GM21825 (cell line): ENCODE measurements at regions not wholly inside any gene's neighbourhood (a gene's known extent, or its start where the extent isn't known, plus 50 kb on each side); places are given as distances from the start of the nearest gene placed in this dataset.

Source experiments
- ATAC-seq: cut with Tn5 transposase; IDR thresholded peaks from one replicate; pipeline ENCODE4 v1.9.1; 2021; ENCODE audit warnings: mild to moderate bottlenecking, moderate library complexity; ENCODE audit not compliant: unreplicated experiment

GRCh38 chr4:123737156-123737555, 340.6 kb downstream of the SPRY1 start:
- no peak for ATAC-seq

DNA sequence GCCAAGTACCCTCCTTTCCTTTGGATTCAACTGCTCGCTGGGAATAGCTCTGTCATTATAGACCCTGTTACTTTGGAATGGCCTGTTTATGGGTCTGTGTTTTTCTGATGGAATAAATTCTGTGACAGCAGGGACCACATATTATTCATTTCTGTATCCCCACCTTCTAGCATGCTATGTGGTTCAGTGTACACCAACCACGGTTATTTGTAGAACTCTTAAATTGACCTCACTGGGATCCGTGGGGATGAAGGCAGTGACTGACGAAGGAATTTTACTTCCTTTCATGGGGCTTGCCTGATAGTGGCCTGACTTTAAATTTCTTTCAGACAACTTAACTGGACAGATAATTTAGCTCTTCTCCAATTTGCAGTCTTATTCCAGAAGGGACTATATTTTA, 343.2 kb downstream of the SPRY1 start:
- ATAC-seq: no peak

DNA sequence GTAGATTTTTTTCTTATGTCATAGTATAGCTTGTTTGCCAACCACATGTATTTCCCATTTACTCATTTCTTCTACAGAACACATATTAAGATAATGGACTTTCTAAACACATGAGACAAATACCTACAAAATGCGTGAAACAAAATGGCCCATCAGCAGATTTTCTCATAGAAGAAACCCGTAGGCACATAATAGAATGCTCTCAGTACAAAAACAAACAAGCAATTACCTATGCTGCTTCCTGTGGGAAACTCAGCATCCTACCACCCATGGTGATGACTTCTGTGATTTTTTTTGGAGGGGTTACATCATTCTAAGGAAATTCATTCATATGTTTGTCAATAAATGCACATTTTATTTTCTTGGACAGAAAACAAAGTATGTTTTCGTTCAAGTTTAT, 343.6 kb downstream of the SPRY1 start:
- ATAC-seq: no peak

DNA sequence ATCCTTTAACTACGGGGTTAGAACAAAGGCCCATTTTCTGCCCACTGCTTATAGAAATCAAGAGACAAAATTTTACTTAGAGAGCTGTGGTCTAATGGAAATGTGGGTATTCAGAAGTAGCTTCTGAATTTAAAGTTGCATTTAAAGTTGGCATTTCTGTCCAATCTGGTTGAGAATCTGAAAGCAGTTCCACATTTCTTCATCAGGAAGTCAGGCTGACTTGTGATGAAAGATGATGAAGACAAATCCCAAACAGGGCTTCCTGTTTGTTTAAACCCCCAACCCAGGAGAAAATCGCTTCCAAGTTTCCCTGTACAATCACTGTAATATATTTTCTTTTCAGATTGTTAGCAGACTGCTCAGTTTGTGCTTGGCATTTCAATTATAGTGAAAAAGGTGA, 345.3 kb downstream of the SPRY1 start:
- ATAC-seq: no peak

DNA sequence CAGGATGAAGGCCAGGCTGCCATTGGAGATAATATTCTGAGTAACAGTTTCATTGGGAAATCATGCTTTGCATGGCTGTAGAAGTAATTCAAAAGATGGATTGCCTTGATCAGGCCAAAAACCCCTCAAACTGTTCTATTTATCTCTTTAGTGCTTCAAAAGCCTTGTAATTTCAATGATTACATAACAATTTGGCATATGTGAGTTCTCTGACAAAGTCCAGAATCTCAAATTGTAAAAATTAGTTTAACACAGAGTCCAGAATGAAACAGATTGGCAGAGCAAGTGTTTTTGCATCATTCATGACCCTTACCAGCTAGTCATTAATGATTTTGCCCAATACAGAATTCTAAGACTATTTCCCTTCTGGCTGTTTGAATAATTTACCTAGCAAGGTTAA, 347.3 kb downstream of the SPRY1 start:
- ATAC-seq: no peak

DNA sequence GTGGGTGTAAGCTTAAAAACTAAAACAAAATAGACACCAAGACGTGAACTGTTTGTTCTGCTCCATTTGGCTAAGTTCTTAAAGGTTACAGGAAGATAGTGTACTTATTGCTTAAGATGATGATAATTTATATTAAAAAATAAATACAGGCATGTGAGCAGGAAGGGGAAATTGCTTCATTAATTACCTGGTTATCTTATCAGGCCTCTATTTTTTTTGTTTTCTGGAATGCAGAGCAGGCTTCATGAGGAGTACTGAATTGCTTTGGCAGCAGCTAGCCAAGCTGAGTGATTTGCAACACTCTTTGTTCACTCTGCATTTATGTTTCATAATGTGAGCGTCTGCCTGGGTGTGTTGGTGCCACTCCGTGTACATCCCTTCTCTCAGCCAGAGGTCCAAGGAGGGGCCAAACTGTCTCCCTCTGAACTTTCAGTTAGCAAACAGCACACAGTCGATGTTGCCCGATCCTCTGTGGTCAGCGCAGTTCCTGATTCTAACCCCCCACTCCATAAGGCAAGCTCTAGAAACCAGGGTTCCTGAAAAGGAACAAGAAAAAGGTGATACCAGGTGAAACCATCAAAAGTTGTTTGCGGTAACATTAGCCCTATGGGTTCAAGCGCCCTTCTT, 348.2 kb downstream of the SPRY1 start:
- ATAC-seq: no peak

DNA sequence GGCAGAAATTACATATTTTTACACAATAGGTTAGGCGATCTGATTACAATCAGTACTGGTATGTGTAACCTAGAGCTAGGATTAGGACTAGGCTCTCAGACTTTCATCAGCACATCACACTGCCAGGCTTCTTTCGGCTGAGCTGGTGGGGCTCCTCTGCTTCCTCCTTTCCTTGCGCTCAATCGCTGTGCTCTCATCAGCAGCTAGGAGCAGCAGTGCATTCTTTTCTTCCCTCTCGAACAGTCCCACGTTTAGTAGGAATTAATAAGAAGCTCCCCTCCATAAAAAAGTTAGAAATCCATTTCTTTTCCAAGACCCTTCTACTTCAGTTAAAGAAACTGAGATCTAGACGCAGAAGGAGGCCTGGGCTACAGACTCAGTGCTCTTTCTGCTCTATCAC, 350.4 kb downstream of the SPRY1 start:
- no peak for ATAC-seq

GRCh38 chr4:123748806-123749205, 352.2 kb downstream of the SPRY1 start:
- no peak for ATAC-seq

DNA sequence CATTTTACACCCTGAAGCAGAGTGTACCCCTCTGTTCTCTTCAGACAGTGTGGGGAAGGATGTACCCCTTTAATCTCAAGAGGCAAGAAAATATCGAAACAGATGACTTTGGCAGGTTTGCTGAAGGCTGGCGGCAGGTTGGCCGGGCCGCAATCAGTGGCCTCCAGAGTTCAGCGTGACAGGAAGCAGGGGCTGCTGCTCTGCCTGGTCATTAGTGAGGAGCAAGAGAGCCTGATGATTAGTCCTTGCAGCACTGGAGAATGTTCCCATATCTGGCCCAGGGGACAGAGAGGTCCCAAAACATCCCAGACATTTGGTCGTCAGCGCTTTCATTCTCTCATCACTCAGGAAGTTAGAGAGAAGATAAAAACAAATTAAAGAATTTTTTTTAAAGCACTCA, 352.8 kb downstream of the SPRY1 start:
- no peak for ATAC-seq

DNA sequence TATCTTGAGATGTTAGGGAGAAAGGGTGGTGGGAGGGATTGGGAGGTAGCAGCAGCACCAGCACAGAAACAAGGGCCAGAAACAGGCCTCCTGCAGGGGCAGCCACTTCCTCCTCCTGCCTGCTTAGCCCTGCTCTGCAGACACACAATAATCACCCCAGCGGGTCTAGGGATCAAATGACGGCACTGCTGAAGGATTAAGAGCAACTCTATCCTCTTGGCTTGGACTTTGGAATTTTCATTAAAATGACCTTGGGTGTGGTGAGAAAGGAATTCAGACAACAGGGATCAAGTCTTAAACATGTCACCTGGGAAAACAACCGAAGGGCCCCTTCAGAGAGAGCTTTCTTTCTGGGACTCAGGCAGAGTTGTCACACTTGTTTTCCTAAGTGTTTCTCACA, 353.4 kb downstream of the SPRY1 start:
- no peak for ATAC-seq

DNA sequence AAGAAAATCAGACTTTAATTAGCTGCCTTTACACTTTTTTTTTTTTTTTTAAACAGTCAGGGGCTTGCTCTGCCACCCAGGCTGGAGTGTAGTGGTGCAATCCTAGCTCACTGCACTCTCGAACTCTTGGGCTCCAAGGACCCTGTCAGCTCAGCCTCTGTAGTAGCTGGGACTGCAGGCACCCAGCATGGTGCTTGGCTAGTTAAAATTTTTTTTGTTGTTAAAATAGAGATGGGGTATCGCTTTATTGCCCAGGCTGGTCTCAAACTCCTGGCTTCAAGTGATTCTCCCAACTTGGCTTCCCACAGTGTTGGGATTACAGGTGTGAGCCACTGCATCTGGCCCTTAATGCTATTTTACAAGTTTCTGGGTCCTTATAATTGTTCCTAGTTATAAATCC, 359.1 kb downstream of the SPRY1 start:
- ATAC-seq: no peak

DNA sequence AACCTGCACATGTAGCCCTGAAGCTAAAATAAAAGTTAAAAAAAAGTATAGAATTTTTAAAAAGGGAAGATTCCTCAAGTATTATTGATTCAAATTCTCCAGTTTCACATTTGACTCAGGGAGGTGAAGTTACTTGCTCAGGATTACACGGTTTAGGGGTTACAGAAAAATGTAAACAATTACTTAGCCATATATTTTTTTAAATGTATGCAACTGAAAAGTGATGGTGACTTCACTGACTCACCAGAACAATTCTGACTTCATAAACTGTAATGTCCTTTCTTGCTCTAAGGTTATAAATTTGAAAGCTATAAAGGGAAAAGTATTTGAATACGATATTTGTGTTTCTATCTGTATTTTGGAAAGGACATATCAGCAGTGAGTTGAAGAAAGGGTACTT, 371.2 kb downstream of the SPRY1 start:
- no peak for ATAC-seq

GRCh38 chr4:123770884-123771283, 374.3 kb downstream of the SPRY1 start:
- no peak for ATAC-seq

GRCh38 chr4:123776267-123776666, 379.7 kb downstream of the SPRY1 start:
- ATAC-seq: peak; percentile 97

DNA sequence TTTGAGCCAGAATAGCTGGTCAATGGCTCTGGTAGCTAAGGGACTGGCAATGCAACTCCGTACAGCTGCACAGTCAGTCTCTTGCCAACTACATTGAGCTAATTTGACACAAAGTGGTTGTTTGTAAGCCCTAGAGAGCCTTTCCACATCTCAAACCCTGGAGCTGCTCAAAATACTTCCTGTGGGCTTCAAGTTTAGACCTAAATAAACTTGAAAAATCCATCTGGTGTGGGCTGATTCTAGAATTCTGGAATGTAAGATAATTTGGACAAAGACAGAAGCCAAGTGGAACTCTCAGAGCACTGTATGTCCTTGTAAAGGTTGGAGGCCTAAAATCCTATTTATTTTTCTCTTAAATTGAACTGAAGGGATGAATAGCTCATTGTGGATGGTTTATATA, 380.8 kb downstream of the SPRY1 start:
- ATAC-seq: no peak

- no peak for ATAC-seq
Observed at GRCh38 chr4:123783151-123783790, 386.7 kb downstream of the SPRY1 start.

- ATAC-seq: no peak
Observed at GRCh38 chr4:123783921-123784320, 387.3 kb downstream of the SPRY1 start.

DNA sequence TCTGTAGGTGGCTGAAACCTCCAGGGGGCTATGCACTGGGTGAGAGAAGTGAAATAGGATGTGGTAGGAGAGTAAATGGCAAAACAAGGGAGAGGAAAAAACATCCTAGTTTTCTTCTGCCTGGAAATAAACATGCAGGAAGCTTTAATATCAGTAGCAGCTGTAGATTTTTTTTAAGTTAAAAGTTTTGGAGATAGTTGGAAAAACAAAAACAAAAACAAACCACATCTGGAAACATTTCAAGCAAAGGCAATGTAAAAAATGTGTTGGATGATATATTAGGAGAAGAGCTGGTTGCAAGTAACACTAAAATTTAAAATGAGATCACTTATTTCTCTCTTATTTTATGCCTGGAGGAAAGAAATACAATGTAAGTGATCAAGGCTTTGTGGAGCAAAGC, 388.0 kb downstream of the SPRY1 start:
- no peak for ATAC-seq

DNA sequence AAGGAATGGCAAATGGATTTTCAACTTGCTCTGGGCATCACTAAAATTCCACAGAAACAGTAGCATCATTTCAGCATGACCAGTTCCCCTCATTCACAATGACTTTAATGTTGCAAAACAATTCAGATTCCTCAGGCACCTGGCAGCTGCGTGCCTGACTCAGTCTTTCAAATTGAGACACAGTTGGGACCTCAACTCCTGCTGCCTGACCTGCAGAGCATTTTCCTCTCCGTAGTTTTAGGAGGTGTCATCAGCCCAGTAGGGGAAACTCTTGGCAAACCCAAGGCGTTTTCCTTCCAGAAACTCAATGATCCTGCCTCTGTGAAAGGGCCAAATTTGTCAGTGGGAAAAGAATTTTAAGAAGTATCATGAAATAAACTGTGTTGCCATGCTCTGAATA, 388.9 kb downstream of the SPRY1 start:
- no peak for ATAC-seq

DNA sequence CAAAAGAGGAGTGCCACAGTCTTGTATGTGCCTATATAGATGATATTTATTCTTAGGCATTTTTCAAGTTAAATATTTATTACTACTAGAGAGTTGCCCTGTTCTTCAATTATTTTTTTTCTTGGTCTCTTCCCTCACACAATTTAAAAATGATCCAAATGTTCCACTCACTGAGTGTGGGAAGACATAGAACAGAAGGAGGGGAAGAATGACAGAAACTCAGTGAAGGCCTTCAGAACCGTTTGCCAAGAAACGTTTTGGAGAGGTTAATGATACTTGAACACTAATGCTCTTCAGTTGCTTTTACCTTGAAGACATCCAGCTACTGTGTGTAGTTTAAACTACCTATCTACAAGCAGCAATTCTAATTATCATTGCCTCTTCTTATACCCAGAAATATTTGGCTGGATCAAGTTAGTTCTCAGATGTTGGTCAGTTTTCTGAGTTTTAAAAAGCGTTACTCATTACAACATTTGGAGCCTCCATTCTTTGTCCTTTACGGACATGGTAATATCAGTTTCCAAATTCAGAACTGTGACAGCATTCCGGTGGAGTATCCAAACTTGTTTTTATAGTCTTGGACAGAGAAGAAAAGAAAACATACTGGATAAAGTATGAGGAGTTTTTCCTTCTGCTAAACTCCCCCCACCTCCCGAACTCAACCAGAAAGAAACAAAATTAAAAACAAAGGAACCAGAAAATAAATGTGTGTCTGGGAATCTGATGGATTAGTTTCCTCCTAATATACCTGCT, 389.7 kb downstream of the SPRY1 start:
- no peak for ATAC-seq

DNA sequence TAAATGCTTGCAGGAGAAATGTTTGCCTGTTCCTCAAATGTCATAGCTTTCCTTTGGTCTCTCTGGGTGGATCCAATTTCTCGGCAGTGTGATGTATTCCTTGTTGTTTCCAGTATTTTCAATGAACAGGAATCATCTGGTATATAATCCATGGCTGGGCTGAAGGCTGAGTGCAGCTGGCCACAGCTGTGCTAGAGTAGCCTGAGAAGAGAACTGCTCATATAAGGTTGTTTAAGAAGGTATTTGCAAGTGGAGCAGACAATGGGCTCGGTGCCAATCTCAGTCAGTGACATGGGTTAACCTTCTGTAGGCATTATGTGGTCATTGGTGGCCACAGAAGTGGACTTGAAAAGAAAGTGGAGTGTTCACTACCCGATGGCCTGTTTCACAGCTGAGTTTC, 390.3 kb downstream of the SPRY1 start:
- no peak for ATAC-seq

- no peak for ATAC-seq
Observed at GRCh38 chr4:123787512-123788080, 391.0 kb downstream of the SPRY1 start.
